Body of pancreas (tissue), 4 donors: ENCODE measurements at regions not wholly inside any gene's neighbourhood (a gene's known extent, or its start where the extent isn't known, plus 50 kb on each side); places are given as distances from the start of the nearest gene placed in this dataset.
"Not testable (repeated sequence)": the region's sequence is repeated elsewhere in the genome, so short reads cannot be mapped to it uniquely, and the experiment has no call there.

Experiments used
- ATAC-seq: fragments of 150-250 bp; one replicate; pipeline ENCODE4 v1.9.1; 2016
- DNase-seq, 4 donors: peaks; one replicate each; pipeline ENCODE4 v3.0.0-alpha.2; 2019
- H3K27ac ChIP-seq, 4 donors: fragments of 200-600 bp; sonication (generic); 1 replicate in 3 of 4; 2 replicates in 1 of 4; pipeline versions ENCODE4 v1.5.1 to v1.6.1; 2016 to 2019; ENCODE audit warnings: mild to moderate bottlenecking in 1 of 4, mixed read lengths in 1 of 4, moderate library complexity in 1 of 4
- H3K27me3 ChIP-seq, 2 donors: fragments of 200-600 bp; sonication (generic); one replicate each; pipeline ENCODE4 v1.6.0; 2016; ENCODE audit warnings: mild to moderate bottlenecking in 1 of 2
- H3K36me3 ChIP-seq, 2 donors: fragments of 200-600 bp; sonication (generic); replicated peaks in 1 of 2; 2 replicates each; pipeline ENCODE4 v1.5.1; 2016; ENCODE audit warnings: low read depth in 2 of 2; ENCODE audit not compliant: insufficient read depth in 1 of 2
- H3K4me1 ChIP-seq: fragments of 200-600 bp; sonication (generic); one replicate; pipeline ENCODE4 v1.6.0; 2016
- H3K4me3 ChIP-seq, 2 donors: fragments of 200-600 bp; sonication (generic); 1 replicate in 1 of 2; 2 replicates in 1 of 2; pipeline ENCODE4 v1.5.1; 2016 to 2019
- H3K9me3 ChIP-seq, 3 donors: fragments of 200-600 bp; sonication (generic); 1 replicate in 2 of 3; 2 replicates in 1 of 3; pipeline ENCODE4 v1.5.1; 2016
- POLR2A ChIP-seq, 3 donors: fragments of 450-650 bp; IDR thresholded peaks; one replicate each; pipeline ENCODE4 v1.6.1; 2016; ENCODE audit warnings: antibody characterized with exemption in 3 of 3, mild to moderate bottlenecking in 2 of 3
- WGBS, 2 donors: methylation state at CpG; one replicate each; pipeline ENCODE4 v1.1.5; 2017; 5-methylcytosine and 5-hydroxymethylcytosine counted together
- intact Hi-C: fragments of 100-400 bp; cut with DNase I; formaldehyde crosslinking; loops from one replicate; pipeline ENCODE4 v1.15.1; 2023
- TF ChIP-seq, protein P1 (sequence below), 7 experiments: fragments of 450-650 bp in 4 of 7; fragments of 200-600 bp in 3 of 7; sonication (generic) in 3 of 7; IDR thresholded peaks; one replicate each; pipeline ENCODE4 v1.5.1; 2016 to 2019; ENCODE audit warnings: antibody characterized with exemption in 7 of 7

DNA sequence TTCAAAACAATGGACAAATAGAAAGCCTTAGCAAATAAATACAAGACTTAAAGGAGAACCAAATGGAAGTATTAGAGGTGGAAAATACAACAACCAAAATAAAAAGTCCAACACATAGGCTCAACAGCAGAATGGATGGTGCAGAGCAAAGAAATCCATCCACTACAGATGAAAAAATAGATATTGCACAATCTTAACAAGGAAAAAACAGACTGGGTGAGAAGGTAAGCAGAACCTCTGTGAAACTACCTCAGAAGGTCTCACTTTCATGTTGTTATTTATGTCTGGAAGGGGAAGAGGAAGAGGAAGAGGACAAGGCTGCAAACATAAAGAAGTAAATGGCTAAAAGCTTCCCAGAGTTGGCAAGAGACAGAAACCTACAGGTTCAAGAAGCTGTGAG, 158.7 kb upstream of the NBPF11 start:
- H3K27ac ChIP-seq, result no peak overlapping the region
- peaks cover 6% of the 10 kb centered on the region for H3K4me1 ChIP-seq
- no peak overlapping the region for H3K4me3 ChIP-seq
- H3K9me3 ChIP-seq, result no peaks in the 10 kb centered on the region
- no peaks in the 10 kb centered on the region for H3K36me3 ChIP-seq
- no peak for DNase-seq
- TF ChIP-seq, protein P1, sequence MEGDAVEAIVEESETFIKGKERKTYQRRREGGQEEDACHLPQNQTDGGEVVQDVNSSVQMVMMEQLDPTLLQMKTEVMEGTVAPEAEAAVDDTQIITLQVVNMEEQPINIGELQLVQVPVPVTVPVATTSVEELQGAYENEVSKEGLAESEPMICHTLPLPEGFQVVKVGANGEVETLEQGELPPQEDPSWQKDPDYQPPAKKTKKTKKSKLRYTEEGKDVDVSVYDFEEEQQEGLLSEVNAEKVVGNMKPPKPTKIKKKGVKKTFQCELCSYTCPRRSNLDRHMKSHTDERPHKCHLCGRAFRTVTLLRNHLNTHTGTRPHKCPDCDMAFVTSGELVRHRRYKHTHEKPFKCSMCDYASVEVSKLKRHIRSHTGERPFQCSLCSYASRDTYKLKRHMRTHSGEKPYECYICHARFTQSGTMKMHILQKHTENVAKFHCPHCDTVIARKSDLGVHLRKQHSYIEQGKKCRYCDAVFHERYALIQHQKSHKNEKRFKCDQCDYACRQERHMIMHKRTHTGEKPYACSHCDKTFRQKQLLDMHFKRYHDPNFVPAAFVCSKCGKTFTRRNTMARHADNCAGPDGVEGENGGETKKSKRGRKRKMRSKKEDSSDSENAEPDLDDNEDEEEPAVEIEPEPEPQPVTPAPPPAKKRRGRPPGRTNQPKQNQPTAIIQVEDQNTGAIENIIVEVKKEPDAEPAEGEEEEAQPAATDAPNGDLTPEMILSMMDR (IDR thresholded peaks at IDR 0.05), result no peak
- TF ChIP-seq POLR2A (IDR thresholded peaks at IDR 0.05), result no peak
- H3K27me3 ChIP-seq, result peaks cover 0 to 23% of the 10 kb centered on the region in 2 donors
- intact Hi-C loops, result no loop called here
- ATAC-seq, result no peak

DNA sequence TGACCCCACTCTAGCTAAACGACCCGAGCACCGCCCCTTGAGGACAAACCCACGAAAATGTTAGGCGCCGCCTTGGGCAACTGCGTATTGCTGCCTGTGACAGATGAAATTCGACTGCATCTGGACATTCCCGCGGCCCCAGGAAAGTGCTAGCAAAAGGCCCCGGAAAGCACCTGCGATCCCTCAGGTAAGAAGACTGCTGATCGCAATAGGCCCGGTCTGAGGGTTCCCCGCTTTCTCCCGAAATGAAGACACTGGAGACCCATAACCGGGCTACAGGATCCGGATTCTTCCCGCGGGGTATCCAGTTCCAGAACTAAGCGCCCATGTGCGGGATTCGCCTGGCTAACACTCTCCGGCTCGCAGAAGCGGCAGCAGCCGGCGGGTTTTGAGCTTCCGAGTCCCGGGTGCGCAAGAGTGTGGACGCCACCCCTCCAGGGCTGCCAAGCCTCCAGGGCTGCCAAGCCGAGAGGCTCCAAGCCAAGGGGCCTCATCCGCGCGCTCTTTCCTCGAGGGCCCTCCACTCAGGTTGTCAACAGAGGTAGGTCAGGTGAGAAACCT, 157.9 kb upstream of the NBPF11 start:
- Histone ChIP-seq H3K9me3 (no peaks in the 10 kb centered on the region), H3K4me3 (no peak overlapping the region), H3K27me3 (peaks cover 0 to 23% of the 10 kb centered on the region in 2 donors), H3K36me3 (no peaks in the 10 kb centered on the region), H3K27ac (no peak overlapping the region), H3K4me1 (peaks cover 6% of the 10 kb centered on the region)
- intact Hi-C loops, result no loop called here
- TF ChIP-seq, protein P1 (IDR thresholded peaks at IDR 0.05), result no peak
- no peak for TF ChIP-seq POLR2A (IDR thresholded peaks at IDR 0.05)
- ATAC-seq (no peak), DNase-seq (no peak)
- 0 to 12% methylated on average over 5 to 37 of the region's 37 CpGs for WGBS, 2 donors

DNA sequence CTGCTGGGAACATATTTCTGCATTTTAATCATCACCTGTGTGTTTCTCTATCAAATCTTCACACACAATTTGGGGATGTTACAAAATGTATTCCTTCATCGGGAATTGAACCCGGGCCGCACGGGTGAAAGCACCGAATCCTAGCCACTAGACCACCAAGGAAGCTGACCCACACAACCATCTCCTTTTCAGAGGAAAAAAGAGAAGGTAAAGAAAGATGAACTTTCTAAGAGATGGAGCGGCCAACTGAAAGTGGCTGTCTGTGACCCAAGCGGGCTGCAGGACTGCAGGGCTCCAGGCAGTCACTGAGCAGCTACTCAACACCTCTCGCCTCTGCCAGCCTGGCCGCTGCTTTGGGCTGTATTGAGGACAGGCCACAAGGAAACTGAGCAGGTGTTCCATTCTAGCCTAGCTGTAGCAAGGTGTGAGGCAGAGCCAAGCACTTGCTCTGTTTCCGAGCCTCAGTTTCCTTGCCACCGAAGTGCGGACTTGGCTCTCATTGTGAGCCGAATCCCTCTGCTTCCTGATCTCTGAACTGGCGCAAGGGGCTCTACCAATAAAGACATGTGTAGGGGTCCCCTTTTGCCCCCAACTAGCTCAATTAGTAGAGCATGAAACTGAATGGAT, 156.9 kb upstream of the NBPF11 start:
- H3K27me3 ChIP-seq, result peaks cover 0 to 23% of the 10 kb centered on the region in 2 donors
- H3K36me3 ChIP-seq, result no peaks in the 10 kb centered on the region
- H3K9me3 ChIP-seq, result no peaks in the 10 kb centered on the region
- H3K4me1 ChIP-seq, result peaks cover 6% of the 10 kb centered on the region
- TF ChIP-seq POLR2A (IDR thresholded peaks at IDR 0.05), result no peak
- TF ChIP-seq, protein P1 (IDR thresholded peaks at IDR 0.05), result no peak
- no peak overlapping the region for H3K27ac ChIP-seq
- DNase-seq, result no peak
- ATAC-seq, result no peak
- no peak overlapping the region for H3K4me3 ChIP-seq
- 15 to 21% methylated on average over 14 of the region's 14 CpGs for WGBS, 2 donors
- intact Hi-C loops, result no loop called here

DNA sequence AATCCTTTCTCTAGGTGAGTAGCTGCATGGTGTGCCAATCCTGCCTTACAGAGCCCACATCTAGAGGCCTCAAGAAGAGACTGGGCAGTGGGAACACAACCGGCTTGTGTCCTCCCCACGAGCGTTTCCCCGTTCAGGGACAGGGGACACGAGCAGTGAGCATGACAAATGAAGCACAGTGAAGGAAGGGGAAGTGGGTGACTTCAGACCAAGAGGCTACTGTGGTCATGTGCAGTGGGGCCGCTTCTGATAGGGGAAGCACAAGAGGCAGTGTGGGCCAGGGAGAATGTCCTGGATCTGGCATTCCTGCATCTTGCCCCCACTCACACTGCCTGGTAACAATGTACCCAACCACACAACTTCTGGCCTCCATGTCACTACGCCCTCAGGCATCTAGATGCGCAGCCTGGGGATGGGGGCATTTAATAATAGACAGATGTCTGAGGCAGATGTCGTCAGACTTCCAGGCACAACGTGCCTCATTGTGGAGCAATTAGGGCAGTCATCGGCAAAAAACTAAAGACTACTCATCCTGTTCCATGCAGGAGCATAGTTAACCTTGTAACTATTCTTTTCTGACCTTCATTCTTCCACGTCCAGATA, 155.6 kb upstream of the NBPF11 start:
- WGBS, 2 donors, result 66 to 74% methylated on average over 12 of the region's 12 CpGs
- no peak for TF ChIP-seq POLR2A (IDR thresholded peaks at IDR 0.05)
- TF ChIP-seq, protein P1 (IDR thresholded peaks at IDR 0.05), result no peak
- peak in 1 of 4 donors; percentile 41 for DNase-seq
- H3K36me3 ChIP-seq, result no peaks in the 10 kb centered on the region
- peaks cover 6% of the 10 kb centered on the region for H3K4me1 ChIP-seq
- peaks cover 0 to 23% of the 10 kb centered on the region in 2 donors for H3K27me3 ChIP-seq
- no peak for ATAC-seq
- no peaks in the 10 kb centered on the region for H3K9me3 ChIP-seq
- no peak overlapping the region for H3K27ac ChIP-seq
- no peak overlapping the region for H3K4me3 ChIP-seq
- intact Hi-C loops, result no loop called here

DNA sequence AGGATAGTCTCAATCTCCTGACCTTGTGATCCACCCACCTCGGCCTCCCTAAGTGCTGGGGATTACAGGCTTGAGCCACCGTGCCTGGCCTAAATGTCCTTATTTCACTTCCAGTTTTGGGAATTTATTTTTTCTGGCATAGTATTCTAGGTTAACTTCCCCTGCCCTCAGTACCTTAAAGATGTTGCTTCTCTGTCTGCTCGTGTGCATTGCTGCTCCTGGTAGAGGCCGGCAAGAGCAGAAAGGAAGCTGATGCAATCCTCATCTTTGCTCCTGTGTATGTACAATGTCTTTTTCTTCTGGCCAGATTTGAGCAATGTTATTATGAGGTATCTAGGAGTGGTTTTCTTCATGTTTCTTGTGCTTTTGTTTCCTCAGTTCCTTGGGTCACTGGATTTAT, 152.9 kb upstream of the NBPF11 start:
- H3K9me3 ChIP-seq, H3K27ac ChIP-seq, intact Hi-C loops, ATAC-seq, H3K4me1 ChIP-seq, DNase-seq, H3K4me3 ChIP-seq, H3K36me3 ChIP-seq: not testable (repeated sequence)
- peaks cover 0 to 15% of the 10 kb centered on the region in 2 donors for H3K27me3 ChIP-seq
- WGBS, 2 donors, result 63 to 72% methylated on average over 4 of the region's 4 CpGs

DNA sequence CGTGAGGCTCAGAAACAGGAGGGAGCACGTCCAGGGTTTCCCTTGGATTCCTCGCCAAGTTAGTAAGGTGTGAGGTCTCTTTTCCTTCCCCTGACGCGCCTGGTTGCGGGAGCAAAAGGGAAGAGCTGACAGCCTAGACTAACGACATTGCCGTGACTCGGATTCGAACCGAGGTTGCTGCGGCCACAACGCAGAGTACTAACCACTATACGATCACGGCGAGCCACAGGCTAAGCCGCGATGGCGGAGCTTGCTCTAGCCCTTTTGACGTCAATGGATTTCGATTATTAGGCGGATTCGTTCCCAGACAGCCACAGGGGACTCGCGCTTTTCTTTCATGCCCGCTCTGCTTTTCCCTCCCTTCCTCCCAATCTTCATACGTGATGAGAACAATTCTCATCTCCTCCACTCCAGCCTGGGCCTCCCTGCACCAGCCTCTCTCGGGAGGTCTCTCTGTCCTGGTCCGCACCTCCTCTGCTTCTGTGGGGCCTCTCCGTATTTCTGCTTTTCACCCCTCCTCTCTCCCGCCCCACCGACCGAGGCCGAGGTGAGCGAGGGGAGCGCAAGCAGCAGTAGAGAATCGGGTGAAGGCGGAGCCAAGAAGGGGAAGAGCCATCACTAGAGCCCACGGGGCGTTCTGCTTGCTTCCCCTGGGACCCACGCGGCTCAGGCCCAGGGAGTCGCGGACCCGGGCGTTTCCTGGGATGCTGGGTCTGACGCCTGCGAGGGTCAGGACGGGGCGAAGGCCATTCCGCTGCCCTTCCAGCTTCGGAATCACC, 150.7 kb upstream of the NBPF11 start:
- WGBS, 2 donors, result 0% methylated on average over 1 of the region's 52 CpGs; no CpG with 5 or more reads in 1 of the 2 donors
- H3K36me3 ChIP-seq, intact Hi-C loops, H3K4me1 ChIP-seq, H3K27ac ChIP-seq, H3K9me3 ChIP-seq, H3K4me3 ChIP-seq, H3K27me3 ChIP-seq: not testable (repeated sequence)
- ATAC-seq, result peak; percentile 75
- peak; percentile 29 to 71 (median 60) for DNase-seq

DNA sequence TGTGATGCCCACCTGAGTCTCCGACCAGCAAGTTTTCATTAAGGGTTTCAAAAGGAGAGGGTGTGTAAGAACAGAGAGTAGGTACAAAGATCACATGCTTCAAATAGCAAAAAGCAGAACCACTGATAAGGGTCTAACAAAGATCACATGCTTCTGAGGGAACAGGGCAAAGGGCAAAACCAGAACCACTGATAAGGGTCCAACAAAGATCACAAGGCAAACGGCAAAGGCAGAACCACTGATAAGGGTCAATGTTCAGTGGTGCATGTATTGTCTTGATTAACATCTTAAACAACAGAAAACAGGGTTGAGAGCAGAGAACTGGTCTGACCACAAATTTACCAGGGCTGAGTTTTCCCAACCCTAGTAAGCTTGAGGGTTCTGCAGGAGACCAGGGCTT, 145.8 kb upstream of the NBPF11 start:
- H3K4me3 ChIP-seq, H3K9me3 ChIP-seq, H3K27ac ChIP-seq, H3K36me3 ChIP-seq, H3K4me1 ChIP-seq, intact Hi-C loops, DNase-seq, H3K27me3 ChIP-seq, ATAC-seq: not testable (repeated sequence)
- WGBS, 2 donors, result 27 to 34% methylated on average over 2 of the region's 2 CpGs
